Heart right ventricle (tissue), 16 donors: ENCODE measurements at regions not wholly inside any gene's neighbourhood (a gene's known extent, or its start where the extent isn't known, plus 50 kb on each side); places are given as distances from the start of the nearest gene placed in this dataset.

ENCODE experiments used
- ATAC-seq, 8 donors: fragments of 200-7000 bp; cut with Tn5 transposase; one replicate each; pipeline ENCODE4 v1.9.1; 2020; ENCODE audit warnings: mild to moderate bottlenecking in 8 of 8, moderate library complexity in 8 of 8, moderate number of reproducible peaks in 1 of 8
- DNase-seq, 2 donors: peaks; one replicate each; pipeline ENCODE4 v3.0.0-alpha.2; 2020
- H3K27ac ChIP-seq, 10 donors: fragments of 200-600 bp; sonication (generic) in 2 of 10; one replicate each; pipeline versions ENCODE4 v1.5.0 to v1.8.0; 2020 to 2022; ENCODE audit warnings: mild to moderate bottlenecking in 3 of 10
- H3K27me3 ChIP-seq, 7 donors: fragments of 200-600 bp; one replicate each; pipeline ENCODE4 v1.8.0; 2021 to 2022; ENCODE audit warnings: mild to moderate bottlenecking in 2 of 7
- H3K36me3 ChIP-seq, 9 donors: fragments of 200-600 bp; sonication (generic) in 1 of 9; one replicate each; pipeline versions ENCODE4 v1.5.0 to v1.8.0; 2020 to 2022; ENCODE audit warnings: mild to moderate bottlenecking in 2 of 9
- H3K4me1 ChIP-seq, 9 donors: fragments of 200-600 bp; sonication (generic) in 1 of 9; one replicate each; pipeline versions ENCODE4 v1.5.0 to v1.8.0; 2020 to 2022; ENCODE audit warnings: mild to moderate bottlenecking in 4 of 9
- H3K4me3 ChIP-seq, 10 donors: fragments of 200-600 bp; sonication (generic) in 2 of 10; one replicate each; pipeline versions ENCODE4 v1.5.0 to v1.8.0; 2020 to 2022; ENCODE audit warnings: mild to moderate bottlenecking in 7 of 10, moderate library complexity in 2 of 10
- H3K9me3 ChIP-seq, 11 donors: fragments of 200-600 bp in 10 of 11; sonication (generic) in 2 of 11; one replicate each; pipeline versions ENCODE4 v1.5.0 to v1.8.0; 2013 to 2022; ENCODE audit warnings: mild to moderate bottlenecking in 2 of 11, control low read depth in 1 of 11, moderate library complexity in 1 of 11
- WGBS, 2 donors: extraction: QIAGEN DNeasy Blood & Tissue Kit; methylation state at CpG; one replicate each; pipeline ENCODE4 v1.1.7; 2013; ENCODE audit warnings: inconsistent platforms in 1 of 2; 5-methylcytosine and 5-hydroxymethylcytosine counted together
- intact Hi-C, 10 donors: fragments of 100-400 bp; cut with DNase I; formaldehyde crosslinking; loops; one replicate each; pipeline versions ENCODE4 v1.11.1 to v1.14.2; 2022
- TF ChIP-seq, protein P1 (sequence below), 9 donors: fragments of 200-600 bp; sonication (generic) in 2 of 9; IDR thresholded peaks; one replicate each; pipeline versions ENCODE4 v1.5.0 to v1.8.0; 2021 to 2022; ENCODE audit warnings: antibody characterized with exemption in 9 of 9, mild to moderate bottlenecking in 5 of 9, moderate library complexity in 1 of 9
- donor health status: Arrhythmogenic right ventricular cardiomyopathy.
- donor health status: ischemic (EF 13 %, LVEDD 7.1; RV severe dilation, severe dysfunction).
- donor health status: healthy with polysubstance abuse.
- donor health status: DM: no; HTN: yes; CAD: no.
- donor health status: DM: no; HTN: no; CAD: no.
- donor health status: ischemic (EF 25% LVEDD 6.9; RV normal size, moderate dysfunction).
- donor health status: ischemic (EF 25% LVEDD 5.7; RV mildly dilated, moderate dysfunction).
- donor health status: healthy.
- donor health status: DM: yes; HTN: yes; CAD: no.
- donor health status: Ischemic cardiomyopathy.
- donor health status: ischemic (EF 35%, LVEDD 5.7; RV mildly dilated, moderate dysfunction).
- donor health status: nonischemic (EF 11% LVEDD 7.7; RV severe dilation, severe dysfunction).
- donor health status: DM: yes; HTN: yes; CAD: no.
- donor health status: PGD.
- donor health status: ischemic (EF 29% LVEDD 5.4; RV normal size, mild dysfunction).
- donor health status: nonischemic (EF 23%, LVEDD 6.1; RV moderate dilation, normal function).

DNA sequence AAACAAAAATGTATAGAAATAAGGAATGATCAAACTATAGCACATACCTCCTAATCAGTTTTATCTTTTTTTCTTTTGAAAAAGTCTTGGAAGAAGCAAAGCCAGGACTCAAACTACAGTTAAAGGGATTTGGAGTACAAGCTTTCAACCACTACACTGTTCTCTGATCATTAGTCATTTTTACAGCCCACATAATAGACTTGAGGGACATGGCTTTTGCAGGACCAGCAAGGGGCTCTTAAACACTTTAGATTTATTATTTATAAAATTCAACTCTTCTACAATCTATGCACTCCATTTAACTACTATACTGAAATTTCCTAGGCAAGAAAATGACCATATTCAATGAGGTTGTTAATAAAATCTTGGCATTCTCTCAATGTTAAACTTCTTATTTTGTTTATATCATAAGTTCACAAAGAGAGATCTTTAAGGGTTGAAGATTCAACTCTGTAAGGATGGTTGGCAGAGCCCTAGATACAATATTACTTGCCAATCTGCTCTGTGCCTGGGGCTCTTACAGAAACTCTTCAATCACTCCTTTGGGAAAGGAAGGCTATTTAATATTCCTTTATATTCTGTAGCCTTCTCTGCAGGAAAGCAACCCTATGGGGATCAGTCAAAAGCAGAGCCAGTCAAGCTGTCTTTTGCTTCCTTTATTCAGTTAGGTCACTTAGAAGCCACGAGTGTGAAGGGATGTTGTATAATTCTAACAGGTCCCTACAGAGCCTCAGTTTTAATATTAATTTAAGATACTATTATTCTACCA, 557.7 kb upstream of the SGO1 start:
- Histone ChIP-seq H3K4me1 (peaks cover 0 to 4% (median 0%) of the 10 kb centered on the region in 9 donors), H3K9me3 (peaks cover 0 to 9% (median 0%) of the 10 kb centered on the region in 11 donors), H3K27me3 (no peaks in the 10 kb centered on the region), H3K4me3 (no peak overlapping the region), H3K36me3 (no peaks in the 10 kb centered on the region), H3K27ac (no peak overlapping the region)
- DNase-seq (no peak), ATAC-seq (no peak)
- WGBS, 2 donors = 28 to 33% methylated on average over 1 of the region's 1 CpG
- TF ChIP-seq, protein P1, sequence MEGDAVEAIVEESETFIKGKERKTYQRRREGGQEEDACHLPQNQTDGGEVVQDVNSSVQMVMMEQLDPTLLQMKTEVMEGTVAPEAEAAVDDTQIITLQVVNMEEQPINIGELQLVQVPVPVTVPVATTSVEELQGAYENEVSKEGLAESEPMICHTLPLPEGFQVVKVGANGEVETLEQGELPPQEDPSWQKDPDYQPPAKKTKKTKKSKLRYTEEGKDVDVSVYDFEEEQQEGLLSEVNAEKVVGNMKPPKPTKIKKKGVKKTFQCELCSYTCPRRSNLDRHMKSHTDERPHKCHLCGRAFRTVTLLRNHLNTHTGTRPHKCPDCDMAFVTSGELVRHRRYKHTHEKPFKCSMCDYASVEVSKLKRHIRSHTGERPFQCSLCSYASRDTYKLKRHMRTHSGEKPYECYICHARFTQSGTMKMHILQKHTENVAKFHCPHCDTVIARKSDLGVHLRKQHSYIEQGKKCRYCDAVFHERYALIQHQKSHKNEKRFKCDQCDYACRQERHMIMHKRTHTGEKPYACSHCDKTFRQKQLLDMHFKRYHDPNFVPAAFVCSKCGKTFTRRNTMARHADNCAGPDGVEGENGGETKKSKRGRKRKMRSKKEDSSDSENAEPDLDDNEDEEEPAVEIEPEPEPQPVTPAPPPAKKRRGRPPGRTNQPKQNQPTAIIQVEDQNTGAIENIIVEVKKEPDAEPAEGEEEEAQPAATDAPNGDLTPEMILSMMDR (IDR thresholded peaks at IDR 0.05) = no peak
- intact Hi-C loops = loop anchor here in 4 of 10 donors (2.0 to 5.0 kb wide), 2 partner anchors 231 to 403 kb away; no protein-coding TSS in a partner anchor

DNA sequence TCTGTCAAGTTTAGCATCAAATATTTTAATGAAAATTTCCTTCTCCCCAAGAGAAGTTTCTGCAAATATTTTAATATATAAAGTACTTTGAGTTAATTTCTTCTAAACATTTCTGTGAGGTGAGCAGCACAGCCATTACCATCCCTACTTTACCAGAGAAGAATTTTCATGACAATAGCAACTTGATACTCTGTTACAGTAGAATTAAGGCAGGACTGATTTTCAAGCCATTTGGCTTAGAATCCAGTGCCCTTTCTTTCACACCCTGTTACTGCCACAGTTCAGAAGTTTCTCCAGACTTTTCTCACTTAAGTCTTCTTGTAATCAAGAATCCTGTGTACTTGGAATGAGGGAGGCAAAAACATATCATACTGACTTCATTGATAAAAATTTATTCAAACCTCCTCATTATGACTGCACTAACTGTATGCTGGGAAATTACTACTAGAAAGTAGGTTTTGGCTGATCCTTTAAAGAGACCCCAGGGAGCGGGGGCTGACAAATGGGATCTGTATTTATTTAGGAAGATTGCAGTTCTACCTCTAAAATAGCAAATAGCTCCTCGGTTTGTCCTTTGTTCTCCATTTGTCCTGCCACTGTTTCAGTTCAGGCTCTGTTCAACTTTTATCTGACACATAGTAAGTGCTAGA, 557.0 kb upstream of the SGO1 start:
- intact Hi-C loops = loop anchor here in 4 of 10 donors (2.0 to 5.0 kb wide), 2 partner anchors 231 to 402 kb away; no protein-coding TSS in a partner anchor
- WGBS, 2 donors = 37 to 42% methylated on average over 2 of the region's 2 CpGs
- DNase-seq = no peak
- Histone ChIP-seq H3K27ac (no peak overlapping the region), H3K9me3 (peaks cover 0 to 6% (median 0%) of the 10 kb centered on the region in 11 donors), H3K4me1 (peaks cover 0 to 4% (median 0%) of the 10 kb centered on the region in 9 donors), H3K36me3 (no peaks in the 10 kb centered on the region), H3K4me3 (no peak overlapping the region), H3K27me3 (no peaks in the 10 kb centered on the region)
- TF ChIP-seq, protein P1 (IDR thresholded peaks at IDR 0.05) = no peak
- no peak for ATAC-seq

DNA sequence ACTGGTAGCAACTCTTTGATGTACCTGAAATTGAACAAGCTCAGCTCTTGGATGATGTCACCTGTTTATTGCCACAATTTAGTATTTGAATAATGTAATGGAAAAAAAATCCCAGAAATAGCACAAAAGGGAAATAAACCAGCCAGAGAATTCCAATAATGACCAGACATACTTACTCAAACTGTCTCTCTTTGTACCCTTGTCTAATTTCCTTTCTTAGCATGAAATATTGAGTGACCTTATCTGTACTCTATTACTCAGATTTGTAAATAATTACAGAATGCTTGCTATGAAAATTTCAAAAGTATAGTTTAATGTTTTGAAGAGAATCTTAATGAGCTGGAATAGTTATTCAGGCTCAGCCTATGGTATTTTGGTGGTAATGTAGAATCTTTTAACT, 555.4 kb upstream of the SGO1 start:
- Histone ChIP-seq H3K27me3 (no peaks in the 10 kb centered on the region), H3K9me3 (peaks cover 0 to under 1% (median 0%) of the 10 kb centered on the region in 11 donors), H3K27ac (no peak overlapping the region), H3K4me1 (peaks cover 0 to 4% (median 0%) of the 10 kb centered on the region in 9 donors), H3K36me3 (no peaks in the 10 kb centered on the region), H3K4me3 (no peak overlapping the region)
- TF ChIP-seq, protein P1 (IDR thresholded peaks at IDR 0.05) = no peak
- intact Hi-C loops = loop anchor here in 3 of 10 donors (5.0 kb wide), 1 partner anchor 229 kb away; no protein-coding TSS in a partner anchor
- DNase-seq (no peak), ATAC-seq (no peak)

DNA sequence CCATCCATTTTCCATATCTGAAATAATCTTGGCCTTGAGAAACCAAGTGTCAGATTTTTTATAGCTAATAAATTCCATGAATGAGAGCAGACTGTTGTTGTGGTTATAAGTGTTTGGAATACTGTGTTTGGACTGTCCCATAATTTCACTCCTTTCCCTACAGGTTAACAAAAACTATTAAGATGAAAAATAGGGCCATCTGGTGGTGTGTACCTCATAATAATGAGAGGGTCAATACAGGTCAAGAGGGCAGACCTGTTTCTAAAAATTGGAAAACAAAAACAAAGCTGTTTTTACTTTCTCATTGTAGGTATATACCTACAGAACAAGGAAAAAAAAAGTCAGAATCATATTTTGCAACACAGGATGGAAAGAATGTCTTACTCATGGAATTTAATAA, 553.8 kb upstream of the SGO1 start:
- no peaks in the 10 kb centered on the region for H3K36me3 ChIP-seq
- H3K4me1 ChIP-seq = peaks cover 0 to 4% (median 0%) of the 10 kb centered on the region in 9 donors
- ATAC-seq = peak in 1 of 8 donors; percentile 69
- no peak overlapping the region for H3K27ac ChIP-seq
- TF ChIP-seq, protein P1 (IDR thresholded peaks at IDR 0.05) = peak in 6 of 9 donors; percentile 14 to 52 (median 32)
- intact Hi-C loops = loop anchor here in 9 of 10 donors (2.0 to 10.0 kb wide), 5 partner anchors 225 to 398 kb away; no protein-coding TSS in a partner anchor
- DNase-seq = no peak
- no peaks in the 10 kb centered on the region for H3K27me3 ChIP-seq
- H3K9me3 ChIP-seq = no peaks in the 10 kb centered on the region
- H3K4me3 ChIP-seq = no peak overlapping the region
